Natural killer cell (primary cell): ENCODE measurements at regions not wholly inside any gene's neighbourhood (a gene's known extent, or its start where the extent isn't known, plus 50 kb on each side); places are given as distances from the start of the nearest gene placed in this dataset.

Source experiments
- ATAC-seq, 3 donors: fragments of 150-1000 bp in 2 of 3; fragments of 200-7000 bp in 1 of 3; cut with Tn5 transposase; 1 replicate in 1 of 3; 2 replicates in 2 of 3; pipeline ENCODE4 v1.10.0; 2021; ENCODE audit warnings: mild to moderate bottlenecking in 2 of 3, moderate library complexity in 2 of 3
- DNase-seq, 2 donors: peaks; one replicate each; pipeline versions ENCODE4 v3.0.0 to v3.0.0-alpha.2; 2013 to 2021; ENCODE audit warnings: mixed read lengths in 1 of 2
- H3K27ac ChIP-seq: one replicate; pipeline ENCODE4 v1.5.1; 2013; ENCODE audit warnings: mild to moderate bottlenecking, low read length
- H3K27me3 ChIP-seq: one replicate; pipeline ENCODE4 v1.6.1; 2013; ENCODE audit warnings: low read length; ENCODE audit not compliant: control insufficient read depth, insufficient read depth
- H3K36me3 ChIP-seq: one replicate; pipeline ENCODE4 v1.6.1; 2013; ENCODE audit warnings: low read length; ENCODE audit not compliant: control insufficient read depth, insufficient read depth
- H3K4me1 ChIP-seq: one replicate; pipeline ENCODE4 v1.6.1; 2013; ENCODE audit warnings: low read length; ENCODE audit not compliant: control insufficient read depth, insufficient read depth
- H3K4me3 ChIP-seq: one replicate; pipeline ENCODE4 v1.5.1; 2013; ENCODE audit warnings: low read length
- H3K9me3 ChIP-seq: one replicate; pipeline ENCODE4 v1.6.1; 2013; ENCODE audit warnings: low read length; ENCODE audit not compliant: control insufficient read depth, insufficient read depth
- H3K27ac Mint-ChIP-seq, 2 donors: one replicate each; pipeline ENCODE4 v1.8.0; 2022; ENCODE audit warnings: mild to moderate bottlenecking in 2 of 2, mixed read lengths in 2 of 2, moderate library complexity in 1 of 2
- H3K27me3 Mint-ChIP-seq, 2 donors: one replicate each; pipeline ENCODE4 v1.8.0; 2022; ENCODE audit warnings: low read depth in 2 of 2, mixed read lengths in 2 of 2
- H3K36me3 Mint-ChIP-seq: one replicate; pipeline ENCODE4 v1.8.0; 2022; ENCODE audit warnings: mixed read lengths
- H3K4me1 Mint-ChIP-seq, 2 donors: one replicate each; pipeline ENCODE4 v1.8.0; 2022; ENCODE audit warnings: mixed read lengths in 2 of 2
- H3K4me3 Mint-ChIP-seq: one replicate; pipeline ENCODE4 v1.8.0; 2022; ENCODE audit warnings: mild to moderate bottlenecking, moderate library complexity, mixed read lengths
- H3K9me3 Mint-ChIP-seq, 2 donors: one replicate each; pipeline ENCODE4 v1.8.0; 2022; ENCODE audit warnings: mixed read lengths in 2 of 2
- CTCF ChIP-seq: fragments of 200-600 bp; IDR thresholded peaks from one replicate; pipeline ENCODE4 v1.8.0; 2022; ENCODE audit warnings: antibody characterized with exemption
- WGBS: methylation state at CpG from one replicate; pipeline ENCODE4 v1.1.7; 2013; ENCODE audit warnings: missing lambda C conversion rate; ENCODE audit not compliant: insufficient coverage; 5-methylcytosine and 5-hydroxymethylcytosine counted together
- intact Hi-C: fragments of 100-400 bp; cut with micrococcal nuclease; formaldehyde crosslinking; loops from one replicate; pipeline ENCODE4 v1.14.2; 2022

DNA sequence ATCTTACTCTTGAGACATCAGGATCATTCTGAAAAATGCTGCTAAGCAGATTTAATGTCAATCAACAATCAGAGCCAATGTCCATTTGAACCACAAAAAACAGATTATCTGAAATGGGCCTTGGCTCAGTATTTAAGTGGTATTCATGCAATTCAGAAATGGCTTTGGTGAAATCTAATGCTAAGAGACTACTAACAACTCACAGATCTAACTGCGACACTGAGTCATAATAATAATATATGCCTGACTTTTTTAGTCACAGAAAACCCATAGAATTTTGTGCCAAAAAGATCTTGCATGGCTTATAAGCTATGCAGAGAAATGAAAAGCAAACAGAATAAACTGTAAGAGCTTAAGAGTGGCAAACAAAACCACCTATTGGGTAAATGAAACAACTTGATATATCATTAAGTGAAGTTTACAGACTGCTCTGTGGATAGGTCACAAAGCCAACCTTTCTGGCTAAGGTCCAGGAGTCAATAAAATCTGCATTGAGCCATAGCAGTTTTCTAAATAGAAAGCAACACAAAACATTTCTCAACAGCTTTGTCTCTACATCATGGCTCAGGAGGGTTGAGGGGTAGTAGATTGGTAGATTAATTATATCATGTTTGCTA is 234.3 kb downstream of the LRATD1 start:
- DNase-seq = no peak
- H3K27me3 Mint-ChIP-seq = no peaks in the 10 kb centered on the region
- H3K4me3 Mint-ChIP-seq = no peak overlapping the region
- H3K36me3 Mint-ChIP-seq = no peaks in the 10 kb centered on the region
- no peaks in the 10 kb centered on the region for H3K27me3 ChIP-seq
- no peaks in the 10 kb centered on the region for H3K4me1 Mint-ChIP-seq
- ATAC-seq = no peak
- no peaks in the 10 kb centered on the region for H3K4me1 ChIP-seq
- H3K9me3 Mint-ChIP-seq = peaks cover 14 to 21% of the 10 kb centered on the region in 2 donors
- no peak overlapping the region for H3K4me3 ChIP-seq
- 100% methylated on average over 1 of the region's 1 CpG for WGBS
- H3K27ac Mint-ChIP-seq = no peak overlapping the region
- H3K9me3 ChIP-seq = no peaks in the 10 kb centered on the region
- intact Hi-C loops = no loop called here
- no peak overlapping the region for H3K27ac ChIP-seq
- no peaks in the 10 kb centered on the region for H3K36me3 ChIP-seq
- TF ChIP-seq CTCF = no peak

DNA sequence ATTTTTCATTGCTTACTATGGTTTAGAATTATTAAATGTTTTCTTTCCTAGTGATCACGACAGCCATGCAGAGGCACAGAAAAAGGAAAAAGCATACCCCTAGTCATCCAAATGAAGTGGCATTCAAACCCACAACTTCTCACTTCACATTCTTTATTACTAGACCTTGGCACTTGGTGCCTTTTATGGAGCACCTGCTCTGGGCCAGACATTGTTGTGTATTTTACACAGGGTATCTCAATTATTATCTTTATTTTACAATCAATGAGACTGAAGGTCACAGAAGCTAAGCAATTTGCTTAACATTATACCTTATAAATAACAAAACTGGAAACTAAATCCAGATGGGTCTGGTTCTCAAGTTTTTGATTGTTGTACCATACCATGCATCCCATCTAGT is 235.3 kb downstream of the LRATD1 start:
- Mint-ChIP-seq H3K36me3 (no peaks in the 10 kb centered on the region), H3K27me3 (no peaks in the 10 kb centered on the region), H3K4me1 (no peaks in the 10 kb centered on the region), H3K4me3 (no peak overlapping the region), H3K9me3 (peaks cover 14 to 23% of the 10 kb centered on the region in 2 donors), H3K27ac (no peak overlapping the region)
- no peaks in the 10 kb centered on the region for H3K36me3 ChIP-seq
- no peaks in the 10 kb centered on the region for H3K9me3 ChIP-seq
- no peak overlapping the region for H3K4me3 ChIP-seq
- H3K27me3 ChIP-seq = no peaks in the 10 kb centered on the region
- no peak for ATAC-seq
- 78% methylated on average over 1 of the region's 1 CpG for WGBS
- H3K4me1 ChIP-seq = no peaks in the 10 kb centered on the region
- no peak overlapping the region for H3K27ac ChIP-seq
- TF ChIP-seq CTCF = no peak
- intact Hi-C loops = no loop called here
- DNase-seq = no peak

GRCh38 chr2:14872779-14873325 is 240.3 kb downstream of the LRATD1 start:
- no peak for TF ChIP-seq CTCF
- no peaks in the 10 kb centered on the region for H3K9me3 ChIP-seq
- Mint-ChIP-seq H3K4me3 (no peak overlapping the region), H3K27me3 (no peaks in the 10 kb centered on the region), H3K36me3 (no peaks in the 10 kb centered on the region), H3K27ac (no peak overlapping the region), H3K4me1 (no peaks in the 10 kb centered on the region), H3K9me3 (peaks cover 19 to 30% of the 10 kb centered on the region in 2 donors)
- H3K27ac ChIP-seq = no peak overlapping the region
- DNase-seq = no peak
- H3K4me3 ChIP-seq = no peak overlapping the region
- intact Hi-C loops = no loop called here
- H3K36me3 ChIP-seq = no peaks in the 10 kb centered on the region
- no peaks in the 10 kb centered on the region for H3K27me3 ChIP-seq
- H3K4me1 ChIP-seq = no peaks in the 10 kb centered on the region
- no peak for ATAC-seq
- 85% methylated on average over 17 of the region's 17 CpGs for WGBS
